HG03039 (cell line): ENCODE measurements at regions not wholly inside any gene's neighbourhood (a gene's known extent, or its start where the extent isn't known, plus 50 kb on each side); places are given as distances from the start of the nearest gene placed in this dataset.
"Not testable (repeated sequence)": the region's sequence is repeated elsewhere in the genome, so short reads cannot be mapped to it uniquely, and the experiment has no call there.

ENCODE experiments used
- ATAC-seq: cut with Tn5 transposase; IDR thresholded peaks from one replicate; pipeline ENCODE4 v1.9.1; 2021; ENCODE audit warnings: mild to moderate bottlenecking, moderate library complexity; ENCODE audit not compliant: unreplicated experiment

- ATAC-seq: no peak
Observed at GRCh38 chr12:62028536-62028935, 231.7 kb upstream of the USP15 start.

DNA sequence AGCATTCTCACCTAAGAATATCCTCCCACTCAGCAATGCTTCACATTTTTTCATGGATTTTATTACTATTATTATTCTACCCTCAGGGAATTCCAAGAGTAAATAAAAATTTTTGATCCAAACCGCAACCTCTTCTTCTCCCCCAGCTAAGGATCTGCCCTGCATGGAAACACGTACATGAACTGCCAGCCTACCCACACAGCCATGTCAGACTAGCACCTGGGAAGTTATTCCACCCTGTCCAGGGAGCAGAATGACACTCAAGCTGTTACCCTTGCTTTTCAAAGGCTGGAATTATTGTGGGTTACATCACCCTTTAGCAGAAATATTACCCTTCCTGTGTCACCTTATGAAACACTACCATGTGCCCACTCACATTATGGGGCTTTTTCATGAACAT is 227.3 kb upstream of the USP15 start:
- no peak for ATAC-seq

DNA sequence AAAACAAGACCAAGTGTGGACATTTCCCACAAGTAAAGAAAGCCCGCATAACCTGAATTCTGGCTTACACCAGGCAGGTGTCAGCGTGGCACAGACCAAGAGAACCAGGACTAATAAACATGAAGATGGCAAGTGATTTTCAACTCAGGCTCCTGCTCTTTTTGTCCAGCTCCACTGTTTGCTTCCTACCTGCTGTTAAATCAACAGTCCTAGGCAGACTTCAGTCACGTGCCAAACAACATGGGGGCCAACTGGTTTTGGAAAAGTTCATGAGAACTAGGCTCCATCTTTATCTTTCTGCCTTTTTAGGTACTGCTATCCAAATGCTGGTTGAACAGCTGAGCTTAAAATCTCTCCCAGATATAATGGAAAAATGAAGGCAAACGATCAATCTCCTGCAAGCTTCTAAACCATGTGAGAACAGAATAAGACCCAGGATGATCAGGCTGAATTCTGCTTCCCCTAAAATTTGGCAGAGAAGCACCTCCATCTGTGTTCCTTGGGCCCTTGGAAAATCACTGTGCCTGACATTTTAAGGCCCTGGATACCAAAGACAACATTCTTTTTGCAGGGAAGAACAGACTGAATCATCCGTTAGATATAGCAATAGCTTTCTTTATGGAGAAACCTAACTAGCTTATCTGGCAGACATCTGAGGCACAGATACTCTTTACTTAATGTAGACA is 215.6 kb upstream of the USP15 start:
- no peak for ATAC-seq

GRCh38 chr12:62045211-62045610 is 215.0 kb upstream of the USP15 start:
- no peak for ATAC-seq

- no peak for ATAC-seq
Observed at GRCh38 chr12:62050785-62051184, 209.4 kb upstream of the USP15 start.

DNA sequence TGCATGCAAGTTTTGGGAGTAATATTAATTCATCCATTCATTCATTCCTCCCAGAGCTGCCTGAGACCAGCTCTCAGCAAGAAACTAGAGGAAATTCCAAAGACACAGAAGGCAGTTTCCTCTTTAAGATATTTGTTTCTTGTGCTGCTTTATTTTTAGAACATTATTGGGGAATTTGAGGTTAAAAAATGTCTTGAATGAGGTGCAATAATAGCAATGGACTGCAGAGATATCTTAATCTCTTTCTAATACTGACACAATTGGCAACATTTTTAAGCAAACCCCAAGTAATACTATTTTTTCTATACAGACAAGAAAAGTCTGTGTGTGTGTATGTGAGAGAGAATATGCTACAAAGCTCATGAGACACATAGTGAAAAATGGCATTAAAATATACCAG is 190.2 kb upstream of the USP15 start:
- ATAC-seq: no peak

DNA sequence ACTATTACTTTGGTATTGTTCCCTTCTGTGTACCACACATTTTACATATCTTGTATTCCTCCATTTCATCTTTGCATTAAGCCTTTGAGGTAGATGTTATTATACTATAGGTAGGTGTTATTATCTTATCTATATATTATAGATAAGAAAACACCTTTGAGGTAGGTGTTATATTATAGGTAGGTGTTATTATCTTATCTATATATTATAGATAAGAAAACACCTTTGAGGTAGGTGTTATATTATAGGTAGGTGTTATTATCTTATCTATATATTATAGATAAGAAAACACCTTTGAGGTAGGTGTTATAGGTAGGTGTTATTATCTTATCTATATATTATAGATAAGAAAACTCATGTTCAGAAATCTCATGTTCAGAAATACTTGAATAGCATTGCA is 187.0 kb upstream of the USP15 start:
- not testable (repeated sequence) for ATAC-seq

DNA sequence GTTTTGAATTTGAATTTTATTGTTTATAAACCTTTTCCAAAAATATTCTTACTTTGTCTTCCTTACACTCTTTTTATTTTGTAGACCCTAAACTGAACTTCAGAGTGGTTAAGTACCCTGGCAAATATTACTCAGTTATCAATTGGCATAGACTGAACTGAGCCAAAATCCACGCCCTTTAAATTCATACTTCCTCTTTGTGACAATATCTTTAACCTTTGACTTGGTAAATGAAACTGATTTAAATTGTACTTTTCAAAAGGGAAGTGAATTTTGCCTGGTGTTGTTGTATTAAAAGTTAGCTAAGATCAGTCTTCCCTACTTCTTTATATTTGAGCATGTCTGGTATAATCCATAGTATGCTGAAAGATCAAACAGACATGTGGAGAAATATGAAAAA is 184.3 kb upstream of the USP15 start:
- ATAC-seq: no peak

DNA sequence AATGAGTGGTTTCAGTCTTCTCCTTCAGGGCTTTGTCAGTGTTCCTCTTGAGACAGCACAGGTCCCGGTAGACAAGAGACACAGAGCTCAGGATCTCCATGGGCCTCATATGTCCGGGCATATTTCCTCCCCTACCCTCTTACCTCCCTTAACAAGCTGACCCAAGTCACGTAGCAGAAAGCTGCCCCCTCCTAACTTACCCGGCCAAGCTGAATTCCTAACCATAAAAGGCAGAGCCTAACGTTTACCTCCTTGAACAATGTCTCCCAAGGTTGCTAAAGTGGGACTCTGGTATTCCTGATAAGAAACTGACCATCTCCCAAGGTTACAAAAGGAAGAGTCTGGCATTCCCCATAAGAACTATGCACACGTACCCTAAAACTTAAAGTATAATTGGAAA is 182.2 kb upstream of the USP15 start:
- no peak for ATAC-seq

GRCh38 chr12:62082448-62082847 is 177.8 kb upstream of the USP15 start:
- no peak for ATAC-seq

DNA sequence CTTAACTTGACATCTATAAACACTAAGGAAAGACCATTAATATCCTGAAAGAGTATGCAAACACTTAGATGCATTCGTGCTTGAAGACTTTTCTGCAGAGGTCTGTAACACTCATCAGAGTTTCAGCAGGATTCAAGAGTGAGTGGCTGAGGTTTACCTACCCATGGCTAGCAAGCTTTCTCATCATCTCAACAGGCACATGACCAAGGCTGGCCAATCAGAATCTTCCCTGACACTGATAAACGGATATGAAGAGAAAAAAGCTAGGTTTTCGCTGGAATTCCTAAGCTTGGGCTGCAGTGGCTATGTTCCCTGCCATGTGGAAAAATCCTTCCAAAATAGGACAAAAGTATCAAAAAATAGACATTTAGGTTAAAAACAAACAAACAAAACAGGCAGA is 162.1 kb upstream of the USP15 start:
- no peak for ATAC-seq

DNA sequence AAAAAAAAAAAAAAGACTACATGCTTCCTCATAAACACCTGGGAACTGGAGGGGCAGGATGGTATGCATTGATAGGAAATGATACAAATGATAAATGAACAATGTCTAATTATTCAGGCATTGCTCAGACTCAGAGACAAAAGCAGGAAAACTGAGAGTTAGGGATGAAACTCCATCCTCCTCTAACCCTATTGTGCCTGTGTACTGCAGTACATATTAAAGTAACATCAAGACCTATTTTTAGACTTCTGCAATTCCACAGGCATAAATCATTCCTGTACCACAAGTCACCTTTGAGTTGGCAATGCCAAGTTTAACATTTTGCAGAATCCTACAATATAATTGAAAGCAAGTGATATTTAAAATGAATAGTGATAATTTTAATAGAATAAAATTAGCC is 156.5 kb upstream of the USP15 start:
- no peak for ATAC-seq

GRCh38 chr12:62106547-62107185 is 153.5 kb upstream of the USP15 start:
- ATAC-seq: no peak

- ATAC-seq: no peak
Observed at GRCh38 chr12:62113366-62114011, 146.7 kb upstream of the USP15 start.

GRCh38 chr12:62116986-62117385 is 143.2 kb upstream of the USP15 start:
- no peak for ATAC-seq

DNA sequence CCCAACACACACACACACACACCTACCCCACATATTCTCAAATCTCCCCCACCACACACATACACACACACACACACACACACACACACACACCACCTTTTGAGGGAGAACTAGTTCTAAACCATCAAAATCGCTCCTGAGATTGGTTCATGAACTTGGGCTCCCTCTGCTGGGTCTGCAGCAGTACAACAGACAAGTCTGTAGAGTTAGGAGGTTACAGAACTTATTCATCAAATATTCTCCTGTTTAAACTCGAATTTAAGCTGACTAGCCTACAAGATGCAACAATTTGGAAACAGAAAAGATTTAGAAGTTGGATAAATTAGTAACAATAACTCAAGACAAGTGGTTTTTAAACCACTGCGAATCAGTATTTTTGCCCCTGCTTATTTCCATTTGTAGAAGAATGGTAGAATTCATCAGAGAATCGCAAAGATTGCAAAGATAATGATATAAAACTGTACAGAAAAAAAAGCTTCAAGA is 136.4 kb upstream of the USP15 start:
- peak; percentile 97 for ATAC-seq

DNA sequence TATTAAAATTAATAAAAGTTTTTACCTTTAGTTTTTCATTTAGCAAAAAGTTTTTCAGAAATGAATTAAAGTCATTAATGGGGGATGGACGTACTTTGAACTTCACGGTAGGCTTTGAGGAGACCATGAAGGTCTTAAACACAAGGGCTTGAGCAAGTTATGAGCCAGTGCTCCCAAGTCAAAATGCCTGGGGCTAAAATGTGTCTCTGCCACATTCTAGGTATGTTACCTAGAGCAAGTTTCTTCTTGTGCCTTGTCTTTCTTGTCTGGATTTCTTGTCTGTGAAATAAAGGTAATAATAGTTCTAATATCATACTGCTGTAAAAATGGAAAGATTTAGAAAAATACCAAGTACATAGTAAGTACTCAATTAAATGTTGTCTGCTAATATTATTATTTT is 132.7 kb upstream of the USP15 start:
- no peak for ATAC-seq

DNA sequence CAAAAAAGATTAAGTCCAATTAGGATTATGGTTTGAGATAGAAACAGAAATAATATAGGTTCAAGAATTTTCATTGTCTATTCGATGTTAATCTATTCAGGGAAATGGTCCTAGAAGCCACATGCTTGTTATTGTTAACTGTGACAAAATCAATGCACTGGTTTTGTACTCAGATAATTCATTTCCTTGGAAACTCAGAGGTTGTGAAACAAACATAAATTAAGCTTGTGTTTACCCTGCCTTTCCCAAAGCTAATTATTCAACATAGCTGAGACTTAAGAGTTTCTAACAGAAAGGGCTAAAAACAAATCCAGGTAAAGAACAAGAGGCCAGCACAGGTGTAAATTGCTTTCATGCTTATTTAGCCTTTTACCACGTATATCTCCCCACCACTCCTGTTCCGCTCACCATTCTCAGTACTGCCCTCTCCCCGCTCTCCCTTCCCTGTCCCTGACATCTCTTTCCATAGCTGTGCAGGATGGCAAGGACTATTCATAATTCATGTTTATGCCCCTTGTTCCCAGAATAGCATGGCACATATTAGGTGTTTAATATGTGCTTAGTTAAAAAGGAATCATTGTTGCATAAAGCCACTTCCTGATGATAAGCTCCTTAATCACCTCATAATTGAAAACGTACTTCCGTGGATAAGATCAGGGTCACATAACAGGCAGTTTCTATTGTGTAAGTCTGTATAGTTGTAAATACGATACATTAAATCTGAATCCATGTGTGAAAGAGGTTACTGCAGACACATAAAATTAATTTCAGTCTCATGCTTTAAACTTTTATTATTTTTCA is 131.8 kb upstream of the USP15 start:
- ATAC-seq: no peak

DNA sequence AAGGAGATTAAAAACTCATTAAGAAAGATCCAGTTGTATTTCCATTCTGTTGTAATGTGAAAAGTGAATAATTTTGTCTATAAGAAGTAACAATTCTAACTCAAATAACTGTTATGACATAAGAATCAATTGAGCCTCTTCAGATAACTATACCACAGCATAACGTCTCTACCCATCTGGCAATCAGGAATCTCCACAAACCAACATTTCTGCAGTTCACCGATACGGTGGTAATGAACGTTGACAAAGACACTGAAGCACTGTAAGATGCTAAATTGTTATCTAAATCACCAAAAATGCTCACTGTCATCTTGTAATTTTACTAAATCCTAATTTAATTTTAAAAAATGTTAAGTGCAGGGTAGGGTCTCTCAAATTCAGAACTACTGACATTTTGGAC is 130.9 kb upstream of the USP15 start:
- no peak for ATAC-seq

DNA sequence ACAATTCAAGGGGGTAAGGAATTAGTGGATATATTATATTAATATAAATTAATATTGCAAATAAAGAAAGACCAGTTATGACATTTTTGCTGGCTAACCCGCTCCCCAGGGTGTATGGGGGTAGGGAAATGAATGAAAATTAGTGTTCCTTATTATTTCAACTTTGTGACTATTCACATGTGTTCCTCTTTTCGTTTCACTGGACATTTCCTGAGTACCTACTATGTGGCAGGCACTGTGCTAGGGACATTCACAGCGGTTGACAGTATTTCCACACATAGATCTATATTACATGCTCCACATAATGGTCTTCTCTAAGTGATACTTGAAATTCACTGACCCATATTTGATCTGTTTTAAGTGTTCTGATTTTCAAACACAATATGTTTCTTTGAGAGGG is 129.8 kb upstream of the USP15 start:
- ATAC-seq: no peak

DNA sequence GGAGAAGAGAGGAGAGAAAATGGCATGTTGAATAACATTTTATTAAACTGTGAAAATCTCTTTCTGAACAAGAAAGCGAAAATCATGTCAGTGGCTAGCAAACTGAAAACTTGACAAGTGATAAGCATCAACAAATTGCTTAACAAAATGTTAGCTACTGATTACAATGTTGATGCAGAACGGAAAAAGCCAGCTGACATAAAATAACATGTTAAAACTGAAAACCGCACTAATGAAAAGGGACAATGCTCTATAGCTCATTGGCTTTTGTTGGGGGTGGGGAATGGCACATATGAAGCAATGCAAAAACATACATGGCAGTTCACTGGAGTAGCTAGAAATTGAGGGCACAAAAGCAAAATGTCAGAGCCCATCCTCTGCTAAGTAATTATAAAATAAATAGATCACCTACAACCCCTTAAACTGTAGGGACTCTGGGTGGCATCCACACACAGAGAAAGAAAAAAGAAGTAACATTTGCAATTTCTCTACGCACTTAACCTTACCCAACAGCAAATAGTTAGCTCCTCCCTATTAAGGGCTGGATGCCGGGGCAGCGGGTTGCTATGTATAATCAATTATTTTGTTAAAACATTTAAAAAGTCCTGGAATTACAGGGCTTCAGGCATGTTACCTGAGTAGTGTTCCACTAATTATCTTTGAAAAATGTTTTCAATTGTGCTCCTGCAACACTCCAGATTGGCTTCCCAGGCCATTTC is 129.2 kb upstream of the USP15 start:
- ATAC-seq: no peak
